GM18499 (cell line): ENCODE measurements at regions not wholly inside any gene's neighbourhood (a gene's known extent, or its start where the extent isn't known, plus 50 kb on each side); places are given as distances from the start of the nearest gene placed in this dataset.
A peak's percentile ranks its signal among the peaks of the same experiment; 100 is the strongest.
"Not testable (repeated sequence)": the region's sequence is repeated elsewhere in the genome, so short reads cannot be mapped to it uniquely, and the experiment has no call there.

Experiments
- ATAC-seq: cut with Tn5 transposase; IDR thresholded peaks from one replicate; pipeline ENCODE4 v1.9.1; 2021; ENCODE audit warnings: moderate number of reproducible peaks; ENCODE audit not compliant: insufficient read depth, unreplicated experiment

- no peak for ATAC-seq
Measured at GRCh38 chr10:21298701-21299100, 226.8 kb downstream of the SKIDA1 start.

GRCh38 chr10:21297603-21298383, 227.7 kb downstream of the SKIDA1 start:
- ATAC-seq = no peak

- ATAC-seq = no peak
Measured at GRCh38 chr10:21296575-21297355, 228.7 kb downstream of the SKIDA1 start.

- no peak for ATAC-seq
Measured at GRCh38 chr10:21293518-21294356, 231.7 kb downstream of the SKIDA1 start.

GRCh38 chr10:21292763-21293517, 232.5 kb downstream of the SKIDA1 start:
- ATAC-seq = no peak

- ATAC-seq = no peak
Measured at GRCh38 chr10:21290499-21291160, 234.9 kb downstream of the SKIDA1 start.

GRCh38 chr10:21289961-21290360, 235.5 kb downstream of the SKIDA1 start:
- ATAC-seq = no peak

GRCh38 chr10:21289271-21289670, 236.2 kb downstream of the SKIDA1 start:
- no peak for ATAC-seq

- ATAC-seq = no peak
Measured at GRCh38 chr10:21285742-21286331, 239.6 kb downstream of the SKIDA1 start.

GRCh38 chr10:21285207-21285606, 240.3 kb downstream of the SKIDA1 start:
- ATAC-seq = no peak

- ATAC-seq = no peak
Measured at GRCh38 chr10:21284301-21284700, 241.2 kb downstream of the SKIDA1 start.

GRCh38 chr10:21283053-21283452, 242.4 kb downstream of the SKIDA1 start:
- ATAC-seq = not testable (repeated sequence)

- no peak for ATAC-seq
Measured at GRCh38 chr10:21281765-21282484, 243.6 kb downstream of the SKIDA1 start.

GRCh38 chr10:21280971-21281572, 244.4 kb downstream of the SKIDA1 start:
- ATAC-seq = no peak

- ATAC-seq = no peak
Measured at GRCh38 chr10:21280037-21280436, 245.4 kb downstream of the SKIDA1 start.

- no peak for ATAC-seq
Measured at GRCh38 chr10:21279217-21279575, 246.3 kb downstream of the SKIDA1 start.

- peak; percentile 74 for ATAC-seq
Measured at GRCh38 chr10:21278491-21279216, 246.8 kb downstream of the SKIDA1 start.
